GM19035 (cell line): ENCODE measurements at regions not wholly inside any gene's neighbourhood (a gene's known extent, or its start where the extent isn't known, plus 50 kb on each side); places are given as distances from the start of the nearest gene placed in this dataset.
"Not testable (repeated sequence)": the region's sequence is repeated elsewhere in the genome, so short reads cannot be mapped to it uniquely, and the experiment has no call there.

ENCODE experiments used
- ATAC-seq: cut with Tn5 transposase; IDR thresholded peaks from one replicate; pipeline ENCODE4 v1.9.1; 2021; ENCODE audit not compliant: unreplicated experiment

GRCh38 chr22:15772337-15772736, 82.5 kb downstream of the POTEH start:
- not testable (repeated sequence) for ATAC-seq

GRCh38 chr22:15775118-15775517, 85.3 kb downstream of the POTEH start:
- not testable (repeated sequence) for ATAC-seq

- ATAC-seq, result not testable (repeated sequence)
Measured at GRCh38 chr22:15775670-15776669, 86.1 kb downstream of the POTEH start.

GRCh38 chr22:15776727-15777126, 86.9 kb downstream of the POTEH start:
- not testable (repeated sequence) for ATAC-seq

GRCh38 chr22:15777150-15777549, 87.3 kb downstream of the POTEH start:
- not testable (repeated sequence) for ATAC-seq

- ATAC-seq, result not testable (repeated sequence)
Measured at GRCh38 chr22:15777557-15777956, 87.7 kb downstream of the POTEH start.

GRCh38 chr22:15778366-15778765, 88.5 kb downstream of the POTEH start:
- not testable (repeated sequence) for ATAC-seq

- ATAC-seq, result not testable (repeated sequence)
Measured at GRCh38 chr22:15781652-15782051, 91.8 kb downstream of the POTEH start.

GRCh38 chr22:15782933-15783332, 93.1 kb downstream of the POTEH start:
- not testable (repeated sequence) for ATAC-seq

- peak; percentile 78 for ATAC-seq
Measured at GRCh38 chr22:15784383-15785085, 94.7 kb downstream of the POTEH start.

GRCh38 chr22:15786942-15787733, 97.3 kb downstream of the POTEH start:
- not testable (repeated sequence) for ATAC-seq

- ATAC-seq, result not testable (repeated sequence)
Measured at GRCh38 chr22:15791557-15791956, 101.7 kb downstream of the POTEH start.

- not testable (repeated sequence) for ATAC-seq
Measured at GRCh38 chr22:15799935-15800334, 110.1 kb downstream of the POTEH start.

GRCh38 chr22:15811141-15811540, 121.3 kb downstream of the POTEH start:
- not testable (repeated sequence) for ATAC-seq

- ATAC-seq, result not testable (repeated sequence)
Measured at GRCh38 chr22:15815783-15816182, 126.0 kb downstream of the POTEH start.

- not testable (repeated sequence) for ATAC-seq
Measured at GRCh38 chr22:15816470-15816869, 126.6 kb downstream of the POTEH start.

GRCh38 chr22:15817264-15817663, 127.4 kb downstream of the POTEH start:
- ATAC-seq, result not testable (repeated sequence)

GRCh38 chr22:15819886-15820285, 130.1 kb downstream of the POTEH start:
- ATAC-seq, result not testable (repeated sequence)

GRCh38 chr22:15821088-15821487, 131.3 kb downstream of the POTEH start:
- not testable (repeated sequence) for ATAC-seq

GRCh38 chr22:15822001-15822400, 132.2 kb downstream of the POTEH start:
- not testable (repeated sequence) for ATAC-seq

GRCh38 chr22:15823178-15823577, 133.4 kb downstream of the POTEH start:
- not testable (repeated sequence) for ATAC-seq
